Fibroblast of pulmonary artery (primary cell): ENCODE measurements at regions not wholly inside any gene's neighbourhood (a gene's known extent, or its start where the extent isn't known, plus 50 kb on each side); places are given as distances from the start of the nearest gene placed in this dataset.

ENCODE experiments used
- DNase-seq: peaks from one replicate; pipeline ENCODE4 v3.0.0-alpha.2; 2010; ENCODE audit warnings: low read depth
- H3K4me3 ChIP-seq: replicated peaks from 2 replicates; pipeline ENCODE4 v1.5.1; 2011; ENCODE audit warnings: low read depth, mild to moderate bottlenecking, control low read depth, low read length, moderate library complexity
- CTCF ChIP-seq: IDR thresholded peaks from 2 replicates; pipeline ENCODE4 v1.5.1; 2011; ENCODE audit warnings: mild to moderate bottlenecking, control low read depth, low read length, inconsistent platforms; ENCODE audit errors: missing control alignments

GRCh38 chr10:65125212-65125611 is 1604.0 kb downstream of the REEP3 start:
- no peak for DNase-seq
- H3K4me3 ChIP-seq: no peak overlapping the region
- TF ChIP-seq CTCF: no peak

GRCh38 chr10:65126288-65126687 is 1605.1 kb downstream of the REEP3 start:
- H3K4me3 ChIP-seq: no peak overlapping the region
- no peak for TF ChIP-seq CTCF

GRCh38 chr10:65128277-65128676 is 1607.1 kb downstream of the REEP3 start:
- no peak for DNase-seq
- no peak for TF ChIP-seq CTCF
- H3K4me3 ChIP-seq: no peak overlapping the region

More at GRCh38 chr10:65126288-65126687, 1605.1 kb downstream of the REEP3 start:
- DNase-seq: no peak

- no peak overlapping the region for H3K4me3 ChIP-seq
- DNase-seq: no peak
- no peak for TF ChIP-seq CTCF
Observed at GRCh38 chr10:65130162-65130758, 1609.1 kb downstream of the REEP3 start.

GRCh38 chr10:65133652-65134051 is 1612.5 kb downstream of the REEP3 start:
- no peak for TF ChIP-seq CTCF
- no peak for DNase-seq
- H3K4me3 ChIP-seq: no peak overlapping the region

GRCh38 chr10:65135508-65135907 is 1614.3 kb downstream of the REEP3 start:
- no peak for DNase-seq
- no peak for TF ChIP-seq CTCF
- H3K4me3 ChIP-seq: no peak overlapping the region
